Head of caudate nucleus (tissue), 42 donors: ENCODE measurements at regions not wholly inside any gene's neighbourhood (a gene's known extent, or its start where the extent isn't known, plus 50 kb on each side); places are given as distances from the start of the nearest gene placed in this dataset.

Experiments used
- DNase-seq, 42 donors: peaks; one replicate each; pipeline versions ENCODE4 v3.0.0 to v3.0.0-alpha.2; 2020 to 2021; ENCODE audit warnings: mixed read lengths in 7 of 42
- intact Hi-C: fragments of 100-400 bp; cut with DNase I; formaldehyde crosslinking; loops from one replicate; pipeline ENCODE4 v1.15.0; 2022

DNA sequence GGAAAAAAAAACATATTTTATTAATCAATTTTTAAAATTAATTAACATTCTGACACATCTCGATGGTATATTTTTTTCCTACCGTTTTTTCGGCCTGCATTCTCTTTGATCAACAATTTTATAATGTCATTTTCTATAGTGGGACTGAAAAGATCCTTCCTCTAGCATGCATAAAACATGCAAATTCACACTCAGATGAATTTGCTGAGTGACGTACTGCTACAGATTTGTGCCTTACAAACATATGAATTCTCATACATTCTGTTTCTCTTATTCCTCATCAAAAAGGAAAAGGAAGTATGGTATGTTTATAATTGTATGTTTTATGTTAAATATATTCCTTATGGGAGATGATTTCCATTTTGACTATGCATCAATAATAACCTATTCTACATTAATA, 458.2 kb downstream of the TSHZ3 start:
- intact Hi-C loops: no loop called here
- no peak for DNase-seq

DNA sequence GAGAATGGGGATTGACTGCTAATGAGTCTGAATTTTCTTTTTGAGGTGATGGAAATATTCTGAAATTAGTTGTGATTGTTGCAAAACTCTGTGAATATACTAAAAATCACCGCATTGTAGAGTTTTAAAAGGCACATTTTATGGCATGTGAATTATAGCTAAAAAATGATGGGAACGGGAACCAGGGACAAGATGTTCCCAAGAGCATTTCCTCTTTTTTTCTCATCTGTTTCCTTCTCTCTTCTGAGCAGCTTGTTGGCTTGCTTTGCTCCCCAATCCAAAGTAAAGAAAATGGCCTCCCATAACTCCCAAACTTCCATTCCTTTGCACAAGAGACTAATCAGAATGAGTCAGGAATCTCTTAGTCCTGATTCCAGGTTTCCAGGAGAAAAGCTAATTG, 459.2 kb downstream of the TSHZ3 start:
- intact Hi-C loops: no loop called here
- no peak for DNase-seq

- no peak for DNase-seq
Measured at GRCh38 chr19:30888937-30889336, 460.3 kb downstream of the TSHZ3 start.

DNA sequence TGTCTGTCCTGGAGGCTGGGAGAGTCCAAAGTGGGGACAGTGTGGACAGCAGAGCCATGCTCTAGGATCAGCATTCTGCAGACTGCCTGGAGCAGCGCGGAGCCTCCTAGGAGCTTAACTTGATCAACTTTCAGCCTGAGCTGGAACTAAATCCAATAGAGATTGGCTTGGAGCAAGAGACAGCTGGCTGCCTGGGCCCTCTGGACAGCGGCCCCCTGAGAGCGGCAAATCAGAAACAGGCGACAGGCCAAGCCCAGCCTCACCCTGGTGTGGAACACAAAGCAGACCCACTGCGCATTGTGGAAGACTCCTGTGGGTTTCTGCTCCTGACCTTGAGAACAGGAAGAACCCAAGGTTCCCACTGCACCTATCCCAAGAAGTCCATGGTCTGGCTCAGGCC, 462.2 kb downstream of the TSHZ3 start:
- DNase-seq: no peak
- intact Hi-C loops: no loop called here

More at GRCh38 chr19:30888937-30889336, 460.3 kb downstream of the TSHZ3 start:
- intact Hi-C loops: no loop called here

GRCh38 chr19:30886222-30886621, 463.0 kb downstream of the TSHZ3 start:
- DNase-seq: no peak
- intact Hi-C loops: no loop called here

GRCh38 chr19:30884146-30884812, 465.0 kb downstream of the TSHZ3 start:
- intact Hi-C loops: no loop called here
- no peak for DNase-seq

- DNase-seq: no peak
- intact Hi-C loops: no loop called here
Measured at GRCh38 chr19:30883071-30883470, 466.2 kb downstream of the TSHZ3 start.

- intact Hi-C loops: no loop called here
- DNase-seq: no peak
Measured at GRCh38 chr19:30882411-30883005, 466.7 kb downstream of the TSHZ3 start.

DNA sequence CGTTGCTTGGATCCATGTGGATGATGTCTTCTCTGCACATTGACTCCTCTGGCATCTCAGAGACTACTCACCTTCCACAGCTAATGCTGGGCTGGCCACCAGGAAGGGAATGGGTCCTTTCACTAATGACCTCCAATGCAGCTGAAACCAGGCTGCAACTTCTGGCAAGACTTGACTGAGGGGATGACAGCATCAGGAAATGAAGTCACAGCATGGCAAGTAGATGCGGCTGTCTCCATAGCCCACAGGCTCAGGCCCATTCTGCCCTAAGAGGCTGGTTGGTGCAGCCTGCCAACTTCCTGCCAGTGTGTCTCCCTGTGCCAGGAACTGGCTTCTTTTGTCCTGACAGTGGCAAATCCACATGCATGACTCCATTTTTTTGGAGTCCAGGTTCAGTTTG, 467.3 kb downstream of the TSHZ3 start:
- intact Hi-C loops: no loop called here
- DNase-seq: peak in 15 of 42 donors; percentile 6 to 48 (median 23)

DNA sequence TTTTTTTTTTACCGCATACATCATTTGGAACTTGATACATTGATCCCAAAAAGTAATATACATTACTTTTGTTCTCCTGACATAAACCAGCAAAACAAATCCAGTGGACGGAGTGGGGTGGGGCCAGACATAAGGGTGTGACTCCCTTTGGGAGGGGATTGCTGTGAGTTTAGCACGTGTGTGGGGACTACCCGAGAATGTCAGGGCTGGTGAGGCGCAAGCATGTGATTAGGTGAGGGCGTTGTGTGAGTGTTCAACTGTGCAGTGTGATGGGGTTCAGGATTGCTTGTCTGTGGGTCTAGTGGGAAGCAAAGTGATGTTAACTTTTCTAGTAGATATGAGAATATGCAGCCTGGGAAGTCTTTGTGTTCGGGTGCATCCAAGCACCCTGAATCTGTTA, 468.0 kb downstream of the TSHZ3 start:
- no peak for DNase-seq
- intact Hi-C loops: no loop called here

DNA sequence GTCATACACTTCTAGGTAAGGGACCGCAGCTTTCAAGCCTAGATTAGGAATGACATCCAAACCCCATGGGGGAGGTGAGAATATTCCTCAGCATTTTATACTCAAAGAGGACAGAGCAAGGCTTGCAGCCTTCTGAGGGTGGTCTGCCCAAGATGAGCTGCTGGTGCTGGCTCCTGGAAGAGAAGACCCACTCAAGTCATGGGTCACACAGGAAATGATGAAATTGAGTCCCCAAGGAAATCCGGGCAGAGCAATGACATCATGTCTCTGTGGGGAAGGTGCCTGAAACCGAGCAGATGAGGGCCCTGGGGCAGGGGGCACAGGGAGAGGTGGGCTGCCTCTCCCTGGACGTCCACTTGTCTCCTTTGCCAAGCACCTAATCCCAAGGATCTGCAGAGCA, 468.7 kb downstream of the TSHZ3 start:
- DNase-seq: no peak
- intact Hi-C loops: no loop called here

DNA sequence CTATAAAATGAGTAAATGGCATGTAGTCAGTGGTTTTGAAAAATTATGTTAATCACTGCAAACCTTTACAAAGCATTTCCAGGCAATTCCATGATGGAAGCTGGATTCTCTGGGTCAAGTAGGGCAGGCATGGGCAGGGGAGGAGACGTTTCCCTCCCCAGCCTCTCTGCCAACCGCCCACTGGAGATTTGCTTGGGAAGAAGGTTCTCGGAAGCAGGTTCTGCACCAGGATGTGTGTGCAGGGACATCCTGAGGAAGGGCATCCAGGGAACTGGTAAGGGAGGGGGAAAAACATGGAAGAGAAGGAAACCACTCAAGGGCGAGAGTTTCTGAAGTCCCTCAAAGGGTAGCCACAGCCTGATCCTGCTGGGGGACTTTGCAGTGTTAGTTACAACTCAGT, 469.1 kb downstream of the TSHZ3 start:
- no peak for DNase-seq
- intact Hi-C loops: no loop called here

GRCh38 chr19:30879736-30880135, 469.5 kb downstream of the TSHZ3 start:
- intact Hi-C loops: no loop called here
- DNase-seq: no peak

- DNase-seq: no peak
- intact Hi-C loops: no loop called here
Measured at GRCh38 chr19:30879225-30879624, 470.0 kb downstream of the TSHZ3 start.

DNA sequence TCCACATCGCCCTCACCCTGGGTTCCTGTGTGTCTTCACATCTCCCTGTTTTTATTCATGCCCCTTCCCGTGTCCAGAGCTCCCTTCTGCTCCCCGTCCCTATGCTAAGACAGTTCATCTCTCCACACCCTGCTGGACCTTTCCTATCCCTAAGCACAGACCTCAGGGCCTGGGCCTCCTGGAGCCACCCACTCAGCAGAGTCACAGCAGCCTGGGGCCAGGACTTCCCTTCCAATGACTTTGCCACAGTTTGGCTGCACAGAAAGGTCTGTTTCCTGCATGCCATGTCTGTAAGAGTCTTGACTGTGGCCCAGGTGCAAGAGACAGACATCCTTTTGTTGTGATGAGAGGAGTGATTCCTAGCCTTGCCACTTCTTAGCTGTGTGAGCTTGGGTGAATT, 470.7 kb downstream of the TSHZ3 start:
- intact Hi-C loops: no loop called here
- no peak for DNase-seq

DNA sequence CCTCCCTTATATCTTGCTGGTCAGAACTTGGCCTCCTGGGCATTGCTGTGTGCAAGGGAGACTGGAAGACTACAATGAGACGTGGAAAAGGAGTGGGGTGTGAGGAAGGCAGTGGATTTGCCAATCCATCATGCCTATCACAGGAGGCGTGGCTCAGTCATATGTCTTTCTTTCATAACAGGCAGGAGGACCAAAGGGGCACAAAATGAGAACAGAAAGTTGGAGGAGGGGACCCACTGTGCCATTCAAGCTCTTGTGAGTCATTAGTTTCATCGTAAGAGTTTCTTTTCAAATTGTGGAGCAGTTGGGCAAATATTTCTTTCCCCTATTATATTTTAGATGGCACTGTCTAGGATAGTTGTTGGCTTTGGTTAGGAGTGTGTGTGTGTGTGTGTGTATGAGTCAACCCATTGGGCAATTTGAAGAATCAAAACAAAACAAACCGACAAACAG, 471.5 kb downstream of the TSHZ3 start:
- intact Hi-C loops: no loop called here
- peak in 17 of 42 donors; percentile 7 to 53 (median 19) for DNase-seq

- peak in 1 of 42 donors; percentile 19 for DNase-seq
- intact Hi-C loops: no loop called here
Measured at GRCh38 chr19:30873691-30874090, 475.5 kb downstream of the TSHZ3 start.

DNA sequence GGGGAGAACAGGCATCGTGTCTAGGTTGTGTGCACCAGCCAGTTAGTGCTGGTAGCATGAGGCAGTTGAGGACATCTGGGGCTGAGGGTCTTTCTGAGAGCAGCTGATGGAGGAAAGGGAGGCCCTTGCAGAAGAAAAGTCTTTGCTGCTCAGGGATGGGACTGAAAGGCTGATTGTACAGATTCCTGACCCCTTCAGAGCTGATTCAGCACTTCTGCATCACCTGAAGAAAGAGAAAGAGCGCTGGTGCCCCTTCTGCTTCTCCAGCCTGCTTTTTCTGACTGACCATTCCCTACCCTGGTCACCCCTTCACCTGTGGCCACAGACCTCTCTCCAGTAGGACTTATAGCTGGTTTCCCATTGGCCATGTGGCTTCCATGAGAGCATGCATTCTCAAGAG, 476.2 kb downstream of the TSHZ3 start:
- intact Hi-C loops: no loop called here
- DNase-seq: peak in 1 of 42 donors; percentile 5

GRCh38 chr19:30871979-30872378, 477.3 kb downstream of the TSHZ3 start:
- no peak for DNase-seq
- intact Hi-C loops: no loop called here

GRCh38 chr19:30870876-30871275, 478.4 kb downstream of the TSHZ3 start:
- intact Hi-C loops: no loop called here
- peak in 2 of 42 donors; percentile 14 to 49 for DNase-seq

GRCh38 chr19:30865511-30865910, 483.7 kb downstream of the TSHZ3 start:
- no peak for DNase-seq
- intact Hi-C loops: no loop called here
